Panc1 (cell line): ENCODE measurements at regions not wholly inside any gene's neighbourhood (a gene's known extent, or its start where the extent isn't known, plus 50 kb on each side); places are given as distances from the start of the nearest gene placed in this dataset.

Experiments
- ATAC-seq: fragments of 200-7000 bp; cut with Tn5 transposase; 2 replicates; pipeline ENCODE4 v1.9.1; 2020; ENCODE audit warnings: mild to moderate bottlenecking, moderate library complexity
- BruUV-seq: library from RNA; stranded (reverse); fragments of 400-500 nt; replicated peaks from 2 replicates; lab custom pipeline; 2021; lab: Mats Ljungman, UMichigan
- CTCF ChIA-PET: fragments of 300-600 bp; sonication (Branson Sonifier 250); formaldehyde crosslinking; loops from one replicate; lab custom pipeline; 2022; ENCODE audit warnings: antibody characterized with exemption; lab: Charles Lee
- POLR2A ChIA-PET: fragments of 300-600 bp; sonication (Branson Sonifier 250); formaldehyde crosslinking; loops from one replicate; lab custom pipeline; 2022; ENCODE audit warnings: antibody characterized with exemption; lab: Charles Lee
- DNase-seq: peaks from one replicate; pipeline ENCODE4 v3.0.0-alpha.2; 2010; ENCODE audit warnings: low read depth, low spot score
- H3K27ac ChIP-seq: 2 replicates; pipeline ENCODE4 v1.5.1; 2011; ENCODE audit warnings: mild to moderate bottlenecking, low read length, inconsistent platforms
- H3K27me3 ChIP-seq: fragments of 200-500 bp; sonication (Bioruptor generic); 2 replicates; pipeline ENCODE4 v1.6.0; 2014; ENCODE audit warnings: low read length, inconsistent platforms; ENCODE audit not compliant: control insufficient read depth, insufficient read depth
- H3K36me3 ChIP-seq: fragments of 200-500 bp; sonication (Bioruptor generic); 2 replicates; pipeline ENCODE4 v1.5.1; 2014; ENCODE audit warnings: inconsistent platforms, mild to moderate bottlenecking, low read length, moderate library complexity; ENCODE audit not compliant: control insufficient read depth, insufficient read depth
- H3K4me1 ChIP-seq: 2 replicates; pipeline ENCODE4 v1.5.1; 2011; ENCODE audit warnings: inconsistent platforms, mild to moderate bottlenecking, low read length, moderate library complexity; ENCODE audit not compliant: control insufficient read depth, insufficient read depth
- H3K4me3 ChIP-seq, 2 experiments: 2 replicates each; pipeline ENCODE4 v1.5.1; 2011 to 2012; ENCODE audit warnings: low read depth in 2 of 2, low read length in 2 of 2, mild to moderate bottlenecking in 2 of 2, inconsistent platforms in 1 of 2, moderate library complexity in 1 of 2
- H3K9me3 ChIP-seq: fragments of 200-500 bp; sonication (Bioruptor generic); 2 replicates; pipeline ENCODE4 v1.5.1; 2014; ENCODE audit warnings: low read depth, mild to moderate bottlenecking, inconsistent platforms, low read length, moderate library complexity; ENCODE audit not compliant: control insufficient read depth, insufficient read depth
- CTCF ChIP-seq: fragments of 450-650 bp; IDR thresholded peaks from 2 replicates; pipeline ENCODE4 v1.5.1; 2017; ENCODE audit warnings: mild to moderate bottlenecking
- POLR2AphosphoS5 ChIP-seq: IDR thresholded peaks from 2 replicates; pipeline ENCODE4 v1.6.1; 2012; ENCODE audit warnings: mild to moderate bottlenecking, low read depth, low read length, moderate library complexity
- REST ChIP-seq, 2 experiments: IDR thresholded peaks; 2 replicates each; pipeline ENCODE4 v1.6.1; 2011 to 2012; ENCODE audit warnings: low read depth in 2 of 2, control low read depth in 1 of 2, low read length in 1 of 2, mild to moderate bottlenecking in 1 of 2, moderate library complexity in 1 of 2; ENCODE audit not compliant: insufficient read depth in 1 of 2
- SIN3A ChIP-seq: IDR thresholded peaks from 2 replicates; pipeline ENCODE4 v1.6.1; 2012; ENCODE audit warnings: low read depth, mild to moderate bottlenecking, low read length, moderate library complexity, borderline replicate concordance; ENCODE audit not compliant: insufficient read depth
- TCF7L2 ChIP-seq: IDR thresholded peaks from 2 replicates; pipeline ENCODE4 v1.6.1; 2011; ENCODE audit warnings: mild to moderate bottlenecking, low read depth, low read length, inconsistent platforms
- in situ Hi-C: cut with HindIII; loops from 2 replicates; pipeline ENCODE4 v1.10.0; 2016; ENCODE audit warnings: low sequenced_read_pairs, low pct_unique_long_range_greater_than_20kb
- intact Hi-C: fragments of 100-400 bp; cut with micrococcal nuclease; formaldehyde crosslinking; loops from one replicate; pipeline ENCODE4 v1.10.0; 2022; ENCODE audit not compliant: unreplicated experiment

GRCh38 chr3:89571298-89571697 is 463.9 kb downstream of the EPHA3 start:
- in situ Hi-C loops = no loop called here
- no TSS peak for BruUV-seq

GRCh38 chr3:89571707-89572106 is 464.3 kb downstream of the EPHA3 start:
- no peak overlapping the region for H3K27ac ChIP-seq
- ATAC-seq = no peak
- no TSS peak for BruUV-seq
- intact Hi-C loops = no loop called here
- DNase-seq = no peak
- POLR2A ChIA-PET = no interaction called here
- no peaks in the 10 kb centered on the region for H3K4me1 ChIP-seq
- no peaks in the 10 kb centered on the region for H3K36me3 ChIP-seq
- H3K27me3 ChIP-seq = no peaks in the 10 kb centered on the region
- no peak overlapping the region for H3K4me3 ChIP-seq
- TF ChIP-seq SIN3A (no peak), POLR2AphosphoS5 (no peak), REST (IDR thresholded peaks at IDR 0.05; ENCODE audit: insufficient read depth in 1 of 2, low read depth in 2 of 2, low read length in 1 of 2) (no peak), TCF7L2 (no peak), CTCF (no peak)
- in situ Hi-C loops = no loop called here
- H3K9me3 ChIP-seq = no peaks in the 10 kb centered on the region
- CTCF ChIA-PET = no interaction called here

More at GRCh38 chr3:89571298-89571697, 463.9 kb downstream of the EPHA3 start:
- TF ChIP-seq CTCF (no peak), POLR2AphosphoS5 (no peak), SIN3A (no peak), TCF7L2 (no peak), REST (IDR thresholded peaks at IDR 0.05; ENCODE audit: insufficient read depth in 1 of 2, low read depth in 2 of 2, low read length in 1 of 2) (no peak)
- intact Hi-C loops = no loop called here
- Histone ChIP-seq H3K36me3 (no peaks in the 10 kb centered on the region), H3K4me3 (no peak overlapping the region), H3K27ac (no peak overlapping the region), H3K27me3 (no peaks in the 10 kb centered on the region), H3K9me3 (no peaks in the 10 kb centered on the region), H3K4me1 (no peaks in the 10 kb centered on the region)
- CTCF ChIA-PET = no interaction called here
- ATAC-seq = no peak
- no peak for DNase-seq
- POLR2A ChIA-PET = no interaction called here
